SK-N-DZ (cell line): ENCODE measurements at regions not wholly inside any gene's neighbourhood (a gene's known extent, or its start where the extent isn't known, plus 50 kb on each side); places are given as distances from the start of the nearest gene placed in this dataset.
A peak's percentile ranks its signal among the peaks of the same experiment; 100 is the strongest.

Source experiments
- DNase-seq: peaks from one replicate; pipeline ENCODE4 v3.0.0-alpha.2; 2015; ENCODE audit warnings: low spot score

DNA sequence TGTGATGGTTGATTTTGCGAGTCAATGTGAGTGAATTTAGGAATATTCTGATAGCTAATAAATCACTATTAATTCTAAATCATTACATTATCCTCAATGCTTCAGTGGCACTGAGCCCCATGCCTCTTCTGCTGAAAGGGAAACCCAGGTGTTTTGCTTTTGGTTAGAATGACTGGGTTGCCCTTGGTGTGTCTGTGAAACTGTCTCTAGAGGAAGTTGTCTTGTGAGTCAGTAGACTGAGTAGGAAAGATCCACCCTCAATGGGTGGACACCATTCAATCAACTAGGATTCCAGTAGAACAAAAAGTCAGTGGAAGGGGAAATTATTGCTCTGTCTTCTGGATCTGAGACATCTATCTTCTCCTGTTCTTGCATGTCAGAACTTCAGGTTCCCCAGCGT, 472.4 kb downstream of the ANKRD7 start:
- no peak for DNase-seq

DNA sequence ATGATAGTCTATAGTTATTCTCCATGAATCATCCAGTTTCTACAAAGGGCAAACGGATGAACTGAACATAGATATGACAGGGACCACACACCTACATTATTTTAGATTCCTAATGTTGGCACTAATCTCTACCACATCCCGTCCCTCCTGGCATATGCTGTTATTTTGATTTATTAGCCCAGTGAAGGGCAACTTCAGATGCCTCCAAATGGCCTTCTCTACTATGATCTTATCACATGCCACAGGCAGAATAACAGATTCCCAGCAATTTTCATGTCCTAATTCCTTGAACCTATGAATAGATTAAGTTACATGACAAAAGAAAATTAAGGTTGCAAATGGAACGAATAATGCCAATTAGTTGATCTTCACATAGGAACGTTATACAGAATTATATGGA, 474.7 kb downstream of the ANKRD7 start:
- peak; percentile 4 for DNase-seq

DNA sequence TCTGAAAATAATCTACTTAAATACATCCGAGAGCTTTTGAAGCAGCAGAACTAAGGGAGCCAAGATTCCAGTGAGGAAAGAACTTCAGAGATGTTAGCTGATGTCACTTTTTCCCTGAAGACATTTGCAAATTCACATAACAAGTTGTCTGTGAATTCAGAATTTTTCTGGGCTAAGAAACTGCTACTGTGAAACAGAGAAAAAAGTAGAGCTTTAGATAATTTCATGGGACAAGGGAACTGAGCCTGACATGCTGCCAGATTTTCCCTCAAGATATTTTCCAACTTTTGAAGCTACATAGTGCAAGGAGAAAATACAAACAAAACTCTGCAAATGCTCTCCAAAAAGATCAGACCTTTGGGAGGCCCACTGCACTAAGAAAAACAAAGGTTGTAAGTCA, 484.2 kb downstream of the ANKRD7 start:
- no peak for DNase-seq

DNA sequence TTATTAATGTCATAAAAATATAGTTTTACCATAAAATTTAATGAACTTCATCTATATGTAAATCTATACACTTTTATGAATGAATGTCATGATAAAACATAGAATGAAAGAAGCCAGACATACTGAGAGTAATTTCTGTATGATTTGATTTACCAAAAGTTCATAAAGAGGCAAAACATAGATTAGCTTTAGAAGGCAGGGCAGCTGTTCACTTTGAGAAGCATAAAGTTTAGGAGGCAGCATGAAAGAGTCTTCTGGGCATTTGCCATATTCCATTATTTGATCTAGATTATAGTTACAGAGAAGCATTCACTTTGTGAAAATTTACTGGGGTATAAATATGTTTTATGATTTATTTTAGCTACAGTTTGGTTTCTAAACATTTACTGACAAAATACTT, 487.2 kb downstream of the ANKRD7 start:
- peak; percentile 11 for DNase-seq

DNA sequence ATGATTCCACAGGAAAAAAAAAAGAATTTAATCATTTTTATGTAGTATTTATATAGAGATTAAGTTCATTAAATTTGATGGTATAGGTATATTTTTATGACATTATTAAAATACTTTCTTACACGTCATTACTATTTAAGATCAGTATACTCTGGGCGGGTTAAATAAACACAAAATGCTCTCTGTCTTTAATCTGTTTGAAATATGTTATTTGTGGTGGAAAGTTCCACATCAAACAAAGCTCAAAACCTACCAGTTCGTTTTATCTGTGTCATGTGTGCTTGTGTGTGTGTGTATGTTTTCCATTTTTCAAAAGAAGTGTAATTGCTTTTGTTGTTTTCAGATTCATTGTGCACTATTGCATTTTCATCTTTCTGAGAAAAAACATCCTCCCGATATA, 488.5 kb downstream of the ANKRD7 start:
- DNase-seq, result no peak

DNA sequence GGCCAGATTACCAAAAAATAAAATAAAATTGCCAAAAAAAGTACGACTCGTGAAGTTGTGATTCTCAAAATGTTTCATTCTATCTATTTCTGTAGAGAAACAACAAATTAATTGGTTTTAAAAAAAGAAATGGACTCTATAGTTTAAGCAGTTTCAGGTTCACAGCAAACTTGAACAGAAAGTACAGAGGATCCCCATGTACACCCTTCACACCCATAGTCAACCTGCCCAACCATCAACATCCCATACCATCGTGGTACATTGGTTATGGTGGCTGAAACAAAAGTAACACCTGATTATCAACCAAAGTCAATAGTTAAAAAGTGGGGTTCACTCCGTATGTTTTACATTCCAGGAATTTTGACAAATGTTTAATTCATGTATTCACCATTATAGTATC, 496.1 kb downstream of the ANKRD7 start:
- DNase-seq, result no peak

DNA sequence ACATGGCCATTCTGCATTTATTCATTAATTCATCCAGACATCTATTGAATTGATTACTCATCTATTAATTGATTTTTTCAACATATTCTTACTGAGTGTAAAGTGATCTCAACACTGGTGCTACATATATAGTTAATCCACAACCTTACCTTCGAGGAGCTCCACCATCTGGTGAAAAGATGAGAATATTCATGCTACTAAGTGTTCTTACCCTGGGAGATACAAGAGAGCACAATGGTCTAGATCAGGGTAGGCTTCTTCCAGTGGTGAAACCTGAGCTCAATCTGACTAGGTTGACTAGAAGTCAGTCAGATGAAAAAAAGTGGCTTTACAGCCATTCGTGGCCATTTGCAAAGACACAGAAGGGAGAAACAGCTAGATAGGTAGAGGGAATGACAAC, 507.4 kb downstream of the ANKRD7 start:
- no peak for DNase-seq

DNA sequence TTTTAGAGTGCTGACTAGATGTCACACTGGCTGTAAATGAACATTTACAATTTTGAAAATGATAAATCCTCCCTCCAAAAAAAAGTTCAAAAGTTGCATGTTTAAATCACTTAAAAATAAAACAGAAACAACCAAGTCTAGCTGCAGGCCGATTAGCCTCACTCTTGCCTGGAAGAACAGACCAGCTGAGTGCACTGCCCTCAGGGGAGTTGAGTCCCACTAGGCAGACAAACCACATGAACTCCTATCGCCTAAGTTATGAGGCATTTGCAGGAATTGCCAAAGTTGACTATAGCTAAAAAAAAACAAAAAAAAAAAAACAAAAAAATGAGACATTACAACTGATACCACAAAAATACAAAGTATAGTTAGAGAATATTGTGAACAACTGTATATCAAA, 510.0 kb downstream of the ANKRD7 start:
- no peak for DNase-seq

DNA sequence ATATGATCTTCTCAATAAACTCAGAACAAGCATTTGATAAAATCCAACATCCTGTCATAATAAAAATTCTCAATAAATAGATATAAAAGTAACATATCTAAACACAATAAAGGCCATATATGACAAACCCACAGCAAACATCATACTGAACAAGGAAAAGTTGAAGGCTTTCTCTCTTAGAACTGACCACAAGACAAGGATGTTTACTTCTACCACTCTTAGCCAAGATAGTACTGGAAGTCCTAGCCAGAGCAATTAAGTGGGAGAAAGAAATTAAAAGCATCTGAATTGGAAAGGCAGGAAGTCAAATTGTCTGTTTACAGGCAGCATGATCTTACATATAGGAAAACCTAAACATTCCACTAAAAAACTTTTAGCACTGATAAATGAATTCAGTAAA, 510.9 kb downstream of the ANKRD7 start:
- DNase-seq, result no peak

DNA sequence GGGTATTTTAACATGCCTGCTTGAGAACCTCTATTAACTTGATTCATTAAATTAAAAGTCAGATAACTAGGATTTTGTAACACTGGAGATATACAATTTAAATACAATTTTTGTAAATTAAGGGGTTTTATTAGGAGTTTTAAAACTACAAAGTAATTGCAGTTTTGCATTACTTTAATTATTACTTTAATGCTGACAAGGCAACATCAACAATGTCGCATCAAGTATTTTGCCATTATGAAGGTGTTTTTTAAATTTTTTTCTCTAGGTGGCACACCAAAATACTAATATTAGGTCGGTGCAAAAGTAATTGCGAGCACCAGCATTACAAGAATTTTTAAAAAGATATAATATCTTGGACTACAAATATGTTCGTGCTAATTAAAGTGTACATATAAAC, 513.4 kb downstream of the ANKRD7 start:
- DNase-seq, result no peak

DNA sequence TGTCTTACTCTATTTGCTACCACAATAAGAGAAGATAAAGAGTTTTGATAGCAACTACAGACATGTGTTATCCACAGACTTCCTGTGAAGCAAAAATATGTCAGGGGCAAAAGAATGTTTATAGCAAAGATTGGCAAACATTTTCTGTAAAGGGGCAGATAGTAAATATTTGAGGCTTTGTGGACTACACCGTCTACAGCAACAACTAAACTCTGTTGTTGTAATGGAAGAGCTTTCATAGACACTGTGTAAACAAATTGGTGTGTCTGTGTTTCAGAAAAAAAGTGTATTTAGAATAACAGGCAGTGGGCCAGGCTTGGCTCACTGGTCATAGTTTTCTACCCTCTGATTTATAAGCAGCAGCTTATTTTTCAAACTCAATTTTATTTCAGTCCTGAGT, 521.4 kb downstream of the ANKRD7 start:
- no peak for DNase-seq

DNA sequence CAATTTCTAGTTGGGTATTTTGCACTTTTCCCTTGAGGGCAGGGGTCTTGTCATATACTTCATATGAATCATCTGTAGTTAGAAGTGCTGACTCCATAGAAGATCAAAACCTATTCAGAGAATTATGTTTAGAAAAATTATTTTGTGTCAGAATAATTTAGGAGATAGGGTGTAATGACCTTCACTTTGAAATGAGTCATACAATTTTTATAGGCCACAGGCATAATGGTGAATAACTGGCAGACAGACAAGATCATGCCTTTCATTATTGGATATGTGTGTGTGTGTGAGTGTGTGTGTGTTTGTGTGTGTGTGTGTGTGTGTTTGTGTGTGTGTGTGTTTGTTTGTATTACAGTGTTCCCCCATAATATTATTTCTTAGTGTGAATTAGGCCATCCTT, 523.0 kb downstream of the ANKRD7 start:
- DNase-seq, result no peak

DNA sequence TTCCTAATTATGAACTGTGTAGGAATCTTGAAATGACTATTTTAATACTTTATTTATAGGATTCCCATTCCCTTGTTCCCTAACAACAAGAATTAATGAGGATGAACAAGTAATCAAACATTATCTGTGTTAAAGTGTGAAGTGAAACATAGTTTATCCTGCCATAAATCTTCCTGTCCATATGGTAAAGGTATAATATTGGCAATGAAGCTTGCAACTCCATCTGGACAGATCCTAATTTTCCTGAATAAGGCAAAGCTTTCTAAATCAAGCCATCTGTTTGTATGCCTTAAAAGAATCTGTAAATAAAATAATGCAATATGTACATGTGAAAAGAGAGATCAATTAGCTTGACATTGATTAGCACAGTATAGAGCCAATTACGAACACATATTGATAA, 529.0 kb downstream of the ANKRD7 start:
- no peak for DNase-seq

DNA sequence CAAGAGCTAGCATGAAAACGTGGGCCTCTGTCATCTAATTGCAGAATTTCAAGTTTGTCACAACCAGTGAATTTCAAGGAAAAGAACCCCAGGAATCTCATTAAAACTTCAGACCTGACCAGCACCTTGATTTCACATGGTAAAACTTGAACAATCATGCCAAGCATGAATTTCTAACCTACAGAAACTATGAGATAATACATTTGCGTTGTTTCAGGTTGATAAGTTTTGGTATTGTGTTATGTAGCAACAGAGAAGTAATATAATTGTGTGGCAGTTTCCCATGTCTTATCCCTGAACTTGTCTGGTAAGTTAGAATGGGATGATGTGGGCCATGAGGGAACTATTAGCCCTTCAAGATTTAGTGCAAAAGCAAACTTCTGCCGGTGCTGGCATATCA, 530.1 kb downstream of the ANKRD7 start:
- no peak for DNase-seq

DNA sequence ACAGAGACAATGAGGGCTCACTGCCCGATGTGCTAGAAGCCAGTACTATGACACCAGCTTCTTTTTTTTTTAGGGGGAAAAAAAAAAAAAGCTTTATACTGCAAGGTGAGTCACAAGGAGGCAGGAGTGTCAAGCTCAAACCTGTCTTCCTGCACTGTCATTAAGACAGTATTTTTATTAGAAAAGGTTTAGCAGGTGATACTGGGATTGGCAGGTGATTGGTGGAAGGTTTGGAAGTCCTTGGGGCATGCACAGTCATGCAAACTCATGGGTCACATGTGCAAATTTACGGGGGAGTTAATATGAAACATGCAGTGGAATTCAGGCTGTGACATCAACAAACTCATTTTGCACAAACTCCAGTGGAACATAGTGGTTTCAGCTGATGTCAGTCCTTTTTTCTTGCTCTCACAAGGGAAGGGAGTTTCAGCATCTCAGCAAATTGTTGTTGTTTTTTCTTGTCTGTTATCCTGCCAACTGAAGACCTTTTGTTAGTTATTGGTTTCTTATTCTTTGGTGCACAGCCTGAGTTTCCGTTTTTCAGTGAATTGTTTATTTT, 530.6 kb downstream of the ANKRD7 start:
- no peak for DNase-seq

DNA sequence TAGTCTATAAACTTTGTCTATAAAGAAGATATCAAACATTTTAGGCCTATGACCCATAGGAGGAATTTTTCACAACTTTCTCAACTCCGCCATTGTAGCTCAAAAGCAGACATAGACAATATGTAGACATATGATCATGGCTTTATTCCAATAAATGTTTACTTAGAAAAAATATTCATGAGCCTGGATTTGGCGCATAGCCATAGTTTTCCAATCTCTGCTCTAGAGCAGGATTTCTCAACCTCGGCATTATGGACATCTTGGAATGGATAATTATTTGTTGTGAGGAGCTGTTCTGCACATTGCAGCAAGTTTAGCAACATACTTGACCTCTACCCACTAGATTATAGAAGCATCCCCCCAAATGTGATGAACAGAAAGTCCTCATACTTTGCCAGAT, 532.6 kb downstream of the ANKRD7 start:
- DNase-seq, result no peak

DNA sequence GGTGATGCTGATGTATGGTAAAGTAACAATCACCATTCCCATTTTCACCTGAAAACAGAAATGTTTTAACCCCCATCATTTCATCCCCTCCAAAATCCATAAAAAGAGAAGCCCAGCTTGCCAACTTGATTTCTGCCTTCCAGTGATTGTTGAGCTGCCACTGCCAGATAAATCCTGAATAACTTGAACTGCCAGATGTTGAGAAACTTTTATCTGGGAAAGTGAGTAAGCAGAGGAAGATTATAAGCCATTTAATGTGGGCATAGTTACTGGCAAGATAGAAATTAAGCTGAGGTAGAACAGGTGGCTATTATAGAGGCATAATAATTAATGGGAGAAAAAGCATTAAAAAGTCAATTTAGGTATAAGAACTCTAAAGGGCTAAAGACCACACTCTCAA, 534.1 kb downstream of the ANKRD7 start:
- no peak for DNase-seq

DNA sequence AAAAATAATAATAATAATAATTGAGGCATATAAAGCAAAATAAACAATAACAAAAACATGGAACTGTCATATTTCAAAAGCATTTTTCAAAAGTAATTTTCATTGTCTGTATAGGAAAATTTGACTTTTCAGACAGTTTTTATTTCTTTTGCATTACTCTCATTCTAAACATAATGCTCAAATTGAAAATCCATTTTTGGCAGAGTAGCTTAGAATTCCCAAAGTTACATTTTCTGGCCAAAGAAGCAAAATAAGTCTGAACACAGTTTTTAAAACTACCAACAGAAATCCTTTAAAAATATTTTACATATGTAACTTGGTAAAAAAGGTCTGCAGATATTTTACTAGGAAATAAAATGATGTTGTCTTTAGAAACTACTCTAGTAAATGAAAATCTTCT, 535.4 kb downstream of the ANKRD7 start:
- no peak for DNase-seq

DNA sequence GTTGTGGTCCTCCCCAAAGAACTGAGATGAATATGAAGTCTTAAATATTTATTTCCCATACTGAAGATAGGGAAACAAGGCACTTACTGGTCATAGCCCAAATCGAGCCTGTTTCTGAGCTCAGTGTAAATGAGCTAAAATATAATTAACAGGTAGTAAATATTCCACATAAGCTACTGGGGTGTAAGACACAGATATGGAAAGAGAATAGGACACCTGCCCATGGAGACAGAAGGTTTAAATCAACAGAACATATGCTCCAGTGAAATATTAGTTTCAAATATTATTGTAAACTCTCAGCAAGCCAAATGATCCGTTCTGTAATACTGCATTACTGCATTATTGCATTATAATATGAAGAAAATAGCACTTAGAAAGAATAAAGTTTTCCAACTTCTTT, 537.9 kb downstream of the ANKRD7 start:
- DNase-seq, result no peak

DNA sequence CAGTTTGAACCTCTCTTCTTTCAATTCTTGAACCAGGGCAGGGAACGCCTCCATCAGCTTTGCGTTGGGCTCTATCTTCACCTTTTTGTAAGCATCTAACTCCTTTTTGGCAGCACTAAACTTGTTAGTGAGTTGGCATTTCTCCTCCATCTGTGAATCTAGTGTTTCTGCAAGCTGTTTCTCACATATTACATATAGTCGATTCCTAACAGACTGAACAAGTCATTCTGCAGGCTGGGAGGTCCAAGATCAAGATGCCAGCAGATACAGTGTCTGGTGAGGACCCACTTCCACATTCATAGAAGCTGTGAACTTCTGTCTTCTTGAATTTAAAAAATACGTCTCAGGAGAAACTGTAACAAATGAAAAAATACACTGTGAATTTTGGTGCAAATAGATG, 539.7 kb downstream of the ANKRD7 start:
- no peak for DNase-seq

DNA sequence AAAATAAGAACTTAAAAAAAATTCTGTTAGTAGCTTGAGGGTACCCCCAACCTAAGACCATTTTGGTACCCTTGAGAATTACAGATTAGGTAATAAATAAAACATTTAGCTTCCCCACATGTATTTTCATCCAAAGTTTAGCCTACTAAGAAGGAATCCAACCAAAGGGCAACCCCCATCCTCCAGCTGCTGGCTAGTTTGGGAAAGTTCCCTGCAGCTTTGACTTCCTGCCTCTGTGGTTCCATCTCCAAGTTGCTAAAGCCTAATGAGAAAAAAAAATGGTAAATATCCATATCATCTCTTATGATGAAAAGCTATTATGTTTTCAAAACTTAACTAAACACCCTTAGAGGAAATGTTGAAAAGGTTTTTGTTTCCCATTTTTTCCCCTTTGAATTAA, 547.2 kb downstream of the ANKRD7 start:
- no peak for DNase-seq

DNA sequence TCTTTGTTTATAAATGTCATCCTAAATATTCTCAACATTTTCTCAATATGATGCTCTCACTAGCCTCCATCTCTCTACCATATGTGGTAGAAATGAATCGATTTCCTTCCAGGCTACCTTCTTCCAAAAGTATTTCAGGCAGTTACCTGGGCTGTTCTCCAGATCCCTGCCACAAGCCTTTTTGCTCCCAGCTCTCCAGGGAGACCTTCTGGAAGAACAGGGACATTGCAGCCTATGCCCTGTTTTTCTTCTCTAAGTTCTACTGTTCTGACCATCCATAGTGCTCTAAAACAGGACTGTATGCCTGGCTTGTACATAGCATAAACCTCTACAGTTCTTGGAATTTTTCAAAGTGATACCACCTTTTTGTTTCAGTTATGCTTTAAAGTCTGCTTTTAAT, 552.8 kb downstream of the ANKRD7 start:
- no peak for DNase-seq

DNA sequence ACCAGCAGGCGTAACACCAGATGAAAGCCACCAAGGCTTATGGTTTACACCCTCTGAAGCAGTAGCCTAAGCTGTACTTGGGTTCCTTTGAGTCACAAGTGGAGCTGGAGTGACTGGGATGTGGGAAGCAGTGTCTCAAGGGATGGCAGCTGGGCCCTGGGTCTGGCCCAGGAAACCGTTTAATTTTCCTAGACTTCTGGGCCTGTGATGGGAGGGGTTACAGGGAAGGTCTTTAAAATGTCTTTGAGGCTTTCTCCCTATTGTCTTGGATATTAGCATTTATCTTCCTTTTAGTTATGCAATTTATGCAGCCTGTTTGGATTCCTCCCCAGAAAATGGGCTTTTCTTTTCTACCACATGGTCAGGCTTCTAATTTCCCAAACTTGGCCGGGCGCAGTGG, 568.2 kb downstream of the ANKRD7 start:
- DNase-seq, result no peak

DNA sequence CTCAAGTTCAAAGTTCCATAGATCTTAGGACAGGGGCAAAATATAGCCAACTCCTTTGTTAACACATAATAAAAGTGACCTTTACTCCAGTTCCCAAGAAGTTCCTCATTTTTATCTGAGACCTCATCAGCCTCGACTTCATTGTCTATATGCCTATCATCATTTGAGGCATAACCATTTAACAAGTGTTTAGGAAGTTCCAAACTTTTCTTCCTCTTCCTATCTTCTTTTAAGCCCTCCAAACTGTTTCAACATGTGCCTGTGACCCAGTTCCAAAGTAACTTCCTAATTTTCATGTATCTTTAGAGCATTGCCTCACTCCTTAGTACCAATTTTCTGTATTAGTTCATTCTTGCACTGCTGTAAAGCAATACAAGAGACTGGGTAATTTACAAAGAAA, 569.1 kb downstream of the ANKRD7 start:
- DNase-seq, result no peak

DNA sequence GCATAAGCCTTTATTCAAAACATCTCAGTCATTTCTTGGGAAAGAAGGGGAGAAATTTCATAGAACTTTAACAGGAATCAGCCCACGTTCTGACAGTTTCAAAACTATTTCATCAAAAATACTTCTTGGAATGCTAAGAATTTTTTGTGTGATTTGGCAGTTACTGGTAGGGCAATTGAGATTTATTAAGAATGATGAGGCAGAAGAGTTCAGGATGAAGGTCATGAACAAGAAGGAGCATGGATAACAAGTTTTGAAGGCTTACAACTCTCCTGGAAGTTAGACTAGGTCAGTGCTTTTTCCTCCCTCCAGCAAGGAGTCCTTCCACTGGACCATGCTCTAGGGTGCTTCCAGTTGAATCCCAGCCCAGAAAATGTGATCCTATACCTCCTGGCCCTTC, 569.9 kb downstream of the ANKRD7 start:
- no peak for DNase-seq
